ENCODE measurements at regions not wholly inside any gene's neighbourhood (a gene's known extent, or its start where the extent isn't known, plus 50 kb on each side); places are given as distances from the start of the nearest gene placed in this dataset.

DNA sequence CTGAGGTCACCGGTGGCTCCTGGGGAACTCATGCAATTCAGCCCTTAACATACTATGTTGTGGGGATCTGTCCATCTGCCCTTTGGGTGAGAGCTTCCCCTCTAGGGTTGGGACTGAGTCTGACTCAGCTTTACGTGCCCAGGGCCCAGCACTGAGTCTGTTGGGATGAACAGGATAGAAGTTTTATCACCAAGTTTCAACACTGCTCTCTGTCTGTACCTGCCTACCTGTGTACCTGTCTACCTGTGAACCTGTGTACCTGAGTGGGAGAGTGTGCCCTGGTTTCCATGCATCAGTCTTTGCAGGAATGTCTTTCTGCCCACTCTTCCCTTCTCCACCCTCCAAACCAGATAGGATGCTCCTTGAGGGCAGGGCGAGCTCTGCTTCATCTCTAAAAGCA, 90.6 kb upstream of the POU3F1 start:
- no peaks in the 10 kb centered on the region for H3K9me2 ChIP-seq (ENCODE audit: insufficient read depth)
- DNase-seq (ENCODE audit: low spot score) (no peak), ATAC-seq (no peak)
- H2AFZ ChIP-seq: no peak overlapping the region
- TF ChIP-seq ZNF331 (CRISPR knock-in tag; IDR thresholded peaks at IDR 0.05; ENCODE audit: low read depth) (no peak), ZNF114 (CRISPR knock-in tag; IDR thresholded peaks at IDR 0.05) (no peak)
- TF ChIP-seq, protein P1, sequence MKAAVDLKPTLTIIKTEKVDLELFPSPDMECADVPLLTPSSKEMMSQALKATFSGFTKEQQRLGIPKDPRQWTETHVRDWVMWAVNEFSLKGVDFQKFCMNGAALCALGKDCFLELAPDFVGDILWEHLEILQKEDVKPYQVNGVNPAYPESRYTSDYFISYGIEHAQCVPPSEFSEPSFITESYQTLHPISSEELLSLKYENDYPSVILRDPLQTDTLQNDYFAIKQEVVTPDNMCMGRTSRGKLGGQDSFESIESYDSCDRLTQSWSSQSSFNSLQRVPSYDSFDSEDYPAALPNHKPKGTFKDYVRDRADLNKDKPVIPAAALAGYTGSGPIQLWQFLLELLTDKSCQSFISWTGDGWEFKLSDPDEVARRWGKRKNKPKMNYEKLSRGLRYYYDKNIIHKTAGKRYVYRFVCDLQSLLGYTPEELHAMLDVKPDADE (IDR thresholded peaks at IDR 0.05): no peak
- TF ChIP-seq, protein P2, sequence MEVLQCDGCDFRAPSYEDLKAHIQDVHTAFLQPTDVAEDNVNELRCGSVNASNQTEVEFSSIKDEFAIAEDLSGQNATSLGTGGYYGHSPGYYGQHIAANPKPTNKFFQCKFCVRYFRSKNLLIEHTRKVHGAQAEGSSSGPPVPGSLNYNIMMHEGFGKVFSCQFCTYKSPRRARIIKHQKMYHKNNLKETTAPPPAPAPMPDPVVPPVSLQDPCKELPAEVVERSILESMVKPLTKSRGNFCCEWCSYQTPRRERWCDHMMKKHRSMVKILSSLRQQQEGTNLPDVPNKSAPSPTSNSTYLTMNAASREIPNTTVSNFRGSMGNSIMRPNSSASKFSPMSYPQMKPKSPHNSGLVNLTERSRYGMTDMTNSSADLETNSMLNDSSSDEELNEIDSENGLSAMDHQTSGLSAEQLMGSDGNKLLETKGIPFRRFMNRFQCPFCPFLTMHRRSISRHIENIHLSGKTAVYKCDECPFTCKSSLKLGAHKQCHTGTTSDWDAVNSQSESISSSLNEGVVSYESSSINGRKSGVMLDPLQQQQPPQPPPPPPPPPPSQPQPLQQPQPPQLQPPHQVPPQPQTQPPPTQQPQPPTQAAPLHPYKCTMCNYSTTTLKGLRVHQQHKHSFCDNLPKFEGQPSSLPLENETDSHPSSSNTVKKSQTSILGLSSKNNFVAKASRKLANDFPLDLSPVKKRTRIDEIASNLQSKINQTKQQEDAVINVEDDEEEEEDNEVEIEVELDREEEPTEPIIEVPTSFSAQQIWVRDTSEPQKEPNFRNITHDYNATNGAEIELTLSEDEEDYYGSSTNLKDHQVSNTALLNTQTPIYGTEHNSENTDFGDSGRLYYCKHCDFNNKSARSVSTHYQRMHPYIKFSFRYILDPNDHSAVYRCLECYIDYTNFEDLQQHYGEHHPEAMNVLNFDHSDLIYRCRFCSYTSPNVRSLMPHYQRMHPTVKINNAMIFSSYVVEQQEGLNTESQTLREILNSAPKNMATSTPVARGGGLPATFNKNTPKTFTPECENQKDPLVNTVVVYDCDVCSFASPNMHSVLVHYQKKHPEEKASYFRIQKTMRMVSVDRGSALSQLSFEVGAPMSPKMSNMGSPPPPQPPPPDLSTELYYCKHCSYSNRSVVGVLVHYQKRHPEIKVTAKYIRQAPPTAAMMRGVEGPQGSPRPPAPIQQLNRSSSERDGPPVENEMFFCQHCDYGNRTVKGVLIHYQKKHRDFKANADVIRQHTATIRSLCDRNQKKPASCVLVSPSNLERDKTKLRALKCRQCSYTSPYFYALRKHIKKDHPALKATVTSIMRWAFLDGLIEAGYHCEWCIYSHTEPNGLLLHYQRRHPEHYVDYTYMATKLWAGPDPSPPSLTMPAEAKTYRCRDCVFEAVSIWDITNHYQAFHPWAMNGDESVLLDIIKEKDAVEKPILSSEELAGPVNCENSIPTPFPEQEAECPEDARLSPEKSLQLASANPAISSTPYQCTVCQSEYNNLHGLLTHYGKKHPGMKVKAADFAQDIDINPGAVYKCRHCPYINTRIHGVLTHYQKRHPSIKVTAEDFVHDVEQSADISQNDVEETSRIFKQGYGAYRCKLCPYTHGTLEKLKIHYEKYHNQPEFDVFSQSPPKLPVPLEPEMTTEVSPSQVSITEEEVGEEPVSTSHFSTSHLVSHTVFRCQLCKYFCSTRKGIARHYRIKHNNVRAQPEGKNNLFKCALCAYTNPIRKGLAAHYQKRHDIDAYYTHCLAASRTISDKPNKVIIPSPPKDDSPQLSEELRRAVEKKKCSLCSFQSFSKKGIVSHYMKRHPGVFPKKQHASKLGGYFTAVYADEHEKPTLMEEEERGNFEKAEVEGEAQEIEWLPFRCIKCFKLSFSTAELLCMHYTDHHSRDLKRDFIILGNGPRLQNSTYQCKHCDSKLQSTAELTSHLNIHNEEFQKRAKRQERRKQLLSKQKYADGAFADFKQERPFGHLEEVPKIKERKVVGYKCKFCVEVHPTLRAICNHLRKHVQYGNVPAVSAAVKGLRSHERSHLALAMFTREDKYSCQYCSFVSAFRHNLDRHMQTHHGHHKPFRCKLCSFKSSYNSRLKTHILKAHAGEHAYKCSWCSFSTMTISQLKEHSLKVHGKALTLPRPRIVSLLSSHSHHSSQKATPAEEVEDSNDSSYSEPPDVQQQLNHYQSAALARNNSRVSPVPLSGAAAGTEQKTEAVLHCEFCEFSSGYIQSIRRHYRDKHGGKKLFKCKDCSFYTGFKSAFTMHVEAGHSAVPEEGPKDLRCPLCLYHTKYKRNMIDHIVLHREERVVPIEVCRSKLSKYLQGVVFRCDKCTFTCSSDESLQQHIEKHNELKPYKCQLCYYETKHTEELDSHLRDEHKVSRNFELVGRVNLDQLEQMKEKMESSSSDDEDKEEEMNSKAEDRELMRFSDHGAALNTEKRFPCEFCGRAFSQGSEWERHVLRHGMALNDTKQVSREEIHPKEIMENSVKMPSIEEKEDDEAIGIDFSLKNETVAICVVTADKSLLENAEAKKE (CRISPR knock-in tag; IDR thresholded peaks at IDR 0.05): no peak
- H3F3A ChIP-seq (replicated peaks; ENCODE audit: low read depth): no peaks in the 10 kb centered on the region
- no peaks in the 10 kb centered on the region for H3K79me2 ChIP-seq (replicated peaks; ENCODE audit: insufficient read depth)
- Mint-ChIP-seq H3K36me3 (ENCODE audit: low read depth) (no peaks in the 10 kb centered on the region), H3K4me1 (peaks cover 67% of the 10 kb centered on the region), H3K9me3 (no peaks in the 10 kb centered on the region; the same call in 2 of the 3 replicates), H3K27ac (no peak overlapping the region), H3K4me3 (no peak overlapping the region), H3K27me3 (ENCODE audit: insufficient read depth, low read depth, poor library complexity) (peaks cover 18% of the 10 kb centered on the region)
- H3K4me2 ChIP-seq: no peak overlapping the region
- peaks cover 46% of the 10 kb centered on the region for H3K4me1 ChIP-seq (ENCODE audit: insufficient read depth)
- no peak overlapping the region for H3K27ac ChIP-seq (ENCODE audit: low read depth)
- no peak overlapping the region for H3K4me3 ChIP-seq
- H3K36me3 ChIP-seq (ENCODE audit: insufficient read depth): no peaks in the 10 kb centered on the region
- peaks cover 33% of the 10 kb centered on the region for H3K27me3 ChIP-seq (ENCODE audit: insufficient read depth)
- H4K20me1 ChIP-seq (replicated peaks; ENCODE audit: insufficient read depth): no peaks in the 10 kb centered on the region

All from GM23338 (cell line).